Esophagus squamous epithelium (tissue), 4 donors: ENCODE measurements at regions not wholly inside any gene's neighbourhood (a gene's known extent, or its start where the extent isn't known, plus 50 kb on each side); places are given as distances from the start of the nearest gene placed in this dataset.

Source experiments
- CTCF ChIP-seq, 6 experiments: fragments of 450-650 bp in 4 of 6; fragments of 200-600 bp in 2 of 6; sonication (generic) in 2 of 6; IDR thresholded peaks; one replicate each; pipeline ENCODE4 v1.5.1; 2016 to 2019; ENCODE audit warnings: antibody characterized with exemption in 6 of 6, mild to moderate bottlenecking in 4 of 6, moderate library complexity in 4 of 6
- POLR2A ChIP-seq, 4 donors: fragments of 450-650 bp; IDR thresholded peaks; one replicate each; pipeline ENCODE4 v1.6.1; 2017; ENCODE audit warnings: antibody characterized with exemption in 4 of 4, mild to moderate bottlenecking in 4 of 4, moderate library complexity in 3 of 4

DNA sequence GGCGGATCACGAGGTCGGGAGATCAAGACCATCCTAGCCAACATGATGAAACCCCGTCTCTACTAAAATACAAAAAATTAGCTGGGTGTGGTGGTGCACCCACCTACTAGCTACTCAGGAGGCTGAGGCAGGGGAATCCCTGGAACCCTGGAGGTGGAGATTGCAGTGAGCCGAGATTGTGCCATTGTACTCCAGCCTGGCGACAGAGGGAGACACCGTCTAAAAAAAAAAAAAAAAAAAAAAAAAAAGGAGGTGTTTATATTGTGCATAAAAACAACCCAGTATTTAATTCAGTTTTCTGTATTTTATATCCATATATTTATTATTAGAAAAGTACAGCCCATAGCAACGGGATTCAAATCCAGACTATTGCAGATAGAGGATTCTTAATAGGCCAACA lies 129.1 kb upstream of the SOX2 start:
- no peak for TF ChIP-seq POLR2A (IDR thresholded peaks at IDR 0.05)
- TF ChIP-seq CTCF (IDR thresholded peaks at IDR 0.05) = no peak
